H9 (cell line): ENCODE measurements at regions not wholly inside any gene's neighbourhood (a gene's known extent, or its start where the extent isn't known, plus 50 kb on each side); places are given as distances from the start of the nearest gene placed in this dataset.

ENCODE experiments used
- DNase-seq: peaks from one replicate; pipeline ENCODE4 v3.0.0-alpha.2; 2017
- H2AFZ ChIP-seq: one replicate; pipeline ENCODE4 v1.6.1; 2013; ENCODE audit warnings: mild to moderate bottlenecking, low read length, control low read depth, moderate library complexity
- H2AK5ac ChIP-seq: 2 replicates; pipeline ENCODE4 v1.6.1; 2013; ENCODE audit warnings: low read length, control low read depth, mixed read lengths; ENCODE audit not compliant: insufficient read length
- H2BK120ac ChIP-seq: one replicate; pipeline ENCODE4 v1.6.1; 2013; ENCODE audit warnings: low read depth, mild to moderate bottlenecking, low read length, control low read depth, inconsistent platforms; ENCODE audit not compliant: poor library complexity, severe bottlenecking
- H2BK12ac ChIP-seq: 2 replicates; pipeline ENCODE4 v1.6.1; 2013; ENCODE audit warnings: low read length, control low read depth, mixed read lengths, low read depth; ENCODE audit not compliant: insufficient read length
- H2BK15ac ChIP-seq: 2 replicates; pipeline ENCODE4 v1.6.1; 2013; ENCODE audit warnings: low read depth, low read length, control low read depth
- H2BK20ac ChIP-seq: one replicate; pipeline ENCODE4 v1.6.1; 2013; ENCODE audit warnings: low read depth, mild to moderate bottlenecking, low read length, control low read depth, inconsistent platforms; ENCODE audit not compliant: poor library complexity, severe bottlenecking
- H2BK5ac ChIP-seq: 2 replicates; pipeline ENCODE4 v1.6.1; 2013; ENCODE audit warnings: low read length, control low read depth, mixed read lengths; ENCODE audit not compliant: insufficient read length
- H3K14ac ChIP-seq: 2 replicates; pipeline ENCODE4 v1.6.1; 2013; ENCODE audit warnings: low read length, control low read depth; ENCODE audit not compliant: insufficient read depth
- H3K18ac ChIP-seq: 2 replicates; pipeline ENCODE4 v1.6.1; 2013; ENCODE audit warnings: low read depth, mild to moderate bottlenecking, mixed read lengths, low read length, control low read depth; ENCODE audit not compliant: insufficient read length
- H3K23ac ChIP-seq: 2 replicates; pipeline ENCODE4 v1.6.1; 2013; ENCODE audit warnings: low read length, control low read depth, mixed read lengths, low read depth; ENCODE audit not compliant: insufficient read length
- H3K23me2 ChIP-seq: 2 replicates; pipeline ENCODE4 v1.6.1; 2013; ENCODE audit warnings: low read depth, mild to moderate bottlenecking, mixed read lengths, low read length, control low read depth; ENCODE audit not compliant: insufficient read length, poor library complexity, severe bottlenecking
- H3K27ac ChIP-seq: 2 replicates; pipeline ENCODE4 v1.5.1; 2013; ENCODE audit warnings: low read length, control low read depth, mixed read lengths, low read depth; ENCODE audit not compliant: insufficient read length
- H3K27me3 ChIP-seq: 2 replicates; pipeline ENCODE4 v1.6.1; 2013; ENCODE audit warnings: low read length, control low read depth, inconsistent platforms; ENCODE audit not compliant: insufficient read depth
- H3K4ac ChIP-seq: 2 replicates; pipeline ENCODE4 v1.6.1; 2013; ENCODE audit warnings: low read depth, mild to moderate bottlenecking, control low read depth, inconsistent platforms, low read length, moderate library complexity
- H3K4me1 ChIP-seq: 2 replicates; pipeline ENCODE4 v1.6.1; 2013; ENCODE audit warnings: low read length, control low read depth, inconsistent platforms; ENCODE audit not compliant: insufficient read depth
- H3K4me2 ChIP-seq: 2 replicates; pipeline ENCODE4 v1.6.1; 2013; ENCODE audit warnings: low read length, control low read depth, mixed read lengths; ENCODE audit not compliant: insufficient read length, insufficient read depth
- H3K56ac ChIP-seq: 2 replicates; pipeline ENCODE4 v1.6.1; 2013; ENCODE audit warnings: low read depth, mild to moderate bottlenecking, mixed read lengths, low read length, control low read depth; ENCODE audit not compliant: insufficient read length
- H3K79me1 ChIP-seq: 2 replicates; pipeline ENCODE4 v1.6.1; 2013; ENCODE audit warnings: low read depth, mild to moderate bottlenecking, moderate library complexity, low read length, control low read depth, inconsistent platforms; ENCODE audit not compliant: insufficient read depth, poor library complexity, severe bottlenecking
- H3K79me2 ChIP-seq: 2 replicates; pipeline ENCODE4 v1.6.1; 2013; ENCODE audit warnings: low read length, control low read depth, inconsistent platforms; ENCODE audit not compliant: insufficient read depth
- H3K9ac ChIP-seq: 2 replicates; pipeline ENCODE4 v1.6.1; 2013; ENCODE audit warnings: low read length, control low read depth, mixed read lengths; ENCODE audit not compliant: insufficient read length; ENCODE audit errors: extremely low read depth
- H3K9me3 ChIP-seq: one replicate; pipeline ENCODE4 v1.6.1; 2013; ENCODE audit warnings: low read depth, low read length, inconsistent platforms; ENCODE audit not compliant: control insufficient read depth
- H3T11ph ChIP-seq: one replicate; pipeline ENCODE4 v1.6.1; 2013; ENCODE audit warnings: mild to moderate bottlenecking, low read length, control low read depth, inconsistent platforms
- H4K20me1 ChIP-seq: one replicate; pipeline ENCODE4 v1.6.1; 2013; ENCODE audit not compliant: control insufficient read depth, insufficient read length, insufficient read depth
- H4K5ac ChIP-seq: 2 replicates; pipeline ENCODE4 v1.6.1; 2013; ENCODE audit warnings: low read depth, mild to moderate bottlenecking, mixed read lengths, low read length, control low read depth; ENCODE audit not compliant: insufficient read length
- H4K8ac ChIP-seq: replicated peaks from 2 replicates; pipeline ENCODE4 v1.6.1; 2013; ENCODE audit warnings: low read length, control low read depth, mixed read lengths, low read depth; ENCODE audit not compliant: insufficient read length
- H4K91ac ChIP-seq: 2 replicates; pipeline ENCODE4 v1.6.1; 2013; ENCODE audit warnings: low read depth, mild to moderate bottlenecking, moderate library complexity, mixed read lengths, low read length, control low read depth; ENCODE audit not compliant: insufficient read length
- H3K27ac Mint-ChIP-seq, 3 experiments: 2 replicates in 2 of 3; 3 replicates in 1 of 3; pipeline ENCODE4 v1.8.0; 2020 to 2021; ENCODE audit warnings: mixed read lengths in 3 of 3, mild to moderate bottlenecking in 1 of 3, moderate library complexity in 1 of 3
- H3K27me3 Mint-ChIP-seq: 2 replicates; pipeline ENCODE4 v1.8.0; 2021; ENCODE audit warnings: low read depth, mild to moderate bottlenecking, moderate library complexity, mixed read lengths
- H3K36me3 Mint-ChIP-seq, 3 experiments: 2 replicates in 2 of 3; 3 replicates in 1 of 3; pipeline ENCODE4 v1.8.0; 2020 to 2021; ENCODE audit warnings: low read depth in 3 of 3, mixed read lengths in 3 of 3; ENCODE audit not compliant: insufficient read depth in 1 of 3
- H3K4me1 Mint-ChIP-seq, 2 experiments: 2 replicates each; pipeline ENCODE4 v1.8.0; 2020; ENCODE audit warnings: mixed read lengths in 2 of 2
- H3K4me3 Mint-ChIP-seq, 2 experiments: 2 replicates in 1 of 2; 3 replicates in 1 of 2; pipeline ENCODE4 v1.8.0; 2020 to 2021; ENCODE audit warnings: mild to moderate bottlenecking in 2 of 2, mixed read lengths in 2 of 2, moderate library complexity in 1 of 2
- H3K9me3 Mint-ChIP-seq, 2 experiments: 2 replicates in 1 of 2; 3 replicates in 1 of 2; pipeline ENCODE4 v1.8.0; 2020; ENCODE audit warnings: mild to moderate bottlenecking in 2 of 2, mixed read lengths in 2 of 2, moderate library complexity in 1 of 2
- WGBS: extraction: QIAGEN DNeasy Blood & Tissue Kit; methylation state at CpG from one replicate; pipeline ENCODE4 v1.1.7; 2013; ENCODE audit warnings: missing lambda C conversion rate, low lambda C conversion rate, mixed read lengths; ENCODE audit not compliant: insufficient read length; ENCODE audit errors: extremely low coverage; 5-methylcytosine and 5-hydroxymethylcytosine counted together
- TF ChIP-seq, protein P1 (sequence below): fragments of 200-600 bp; sonication (generic); conservative IDR thresholded peaks from 3 replicates; pipeline ENCODE4 v1.8.0; 2021; ENCODE audit warnings: antibody characterized with exemption, mild to moderate bottlenecking

- Mint-ChIP-seq H3K4me3 (no peak overlapping the region), H3K27ac (no peak overlapping the region), H3K27me3 (no peaks in the 10 kb centered on the region; the same call in 1 of the 2 replicates), H3K36me3 (peaks cover 8 to 23% (median 20%) of the 10 kb centered on the region in 3 experiments; a peak in 6 of 7 replicates), H3K9me3 (peaks cover 33 to 45% of the 10 kb centered on the region in 2 experiments), H3K4me1 (no peaks in the 10 kb centered on the region)
- no peak overlapping the region for H3K56ac ChIP-seq
- TF ChIP-seq, protein P1, sequence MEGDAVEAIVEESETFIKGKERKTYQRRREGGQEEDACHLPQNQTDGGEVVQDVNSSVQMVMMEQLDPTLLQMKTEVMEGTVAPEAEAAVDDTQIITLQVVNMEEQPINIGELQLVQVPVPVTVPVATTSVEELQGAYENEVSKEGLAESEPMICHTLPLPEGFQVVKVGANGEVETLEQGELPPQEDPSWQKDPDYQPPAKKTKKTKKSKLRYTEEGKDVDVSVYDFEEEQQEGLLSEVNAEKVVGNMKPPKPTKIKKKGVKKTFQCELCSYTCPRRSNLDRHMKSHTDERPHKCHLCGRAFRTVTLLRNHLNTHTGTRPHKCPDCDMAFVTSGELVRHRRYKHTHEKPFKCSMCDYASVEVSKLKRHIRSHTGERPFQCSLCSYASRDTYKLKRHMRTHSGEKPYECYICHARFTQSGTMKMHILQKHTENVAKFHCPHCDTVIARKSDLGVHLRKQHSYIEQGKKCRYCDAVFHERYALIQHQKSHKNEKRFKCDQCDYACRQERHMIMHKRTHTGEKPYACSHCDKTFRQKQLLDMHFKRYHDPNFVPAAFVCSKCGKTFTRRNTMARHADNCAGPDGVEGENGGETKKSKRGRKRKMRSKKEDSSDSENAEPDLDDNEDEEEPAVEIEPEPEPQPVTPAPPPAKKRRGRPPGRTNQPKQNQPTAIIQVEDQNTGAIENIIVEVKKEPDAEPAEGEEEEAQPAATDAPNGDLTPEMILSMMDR, result no peak
- H3K4me1 ChIP-seq, result no peaks in the 10 kb centered on the region
- H2BK12ac ChIP-seq, result no peak overlapping the region
- H3K4me2 ChIP-seq, result no peak overlapping the region
- H3K14ac ChIP-seq, result no peak overlapping the region
- H3K27ac ChIP-seq, result no peak overlapping the region
- no peaks in the 10 kb centered on the region for H3K79me1 ChIP-seq
- peaks cover 12% of the 10 kb centered on the region for H3K9me3 ChIP-seq
- no peak overlapping the region for H4K8ac ChIP-seq
- H2AFZ ChIP-seq, result no peak overlapping the region
- no peak overlapping the region for H4K5ac ChIP-seq
- H2BK20ac ChIP-seq, result no peak overlapping the region
- no peak for DNase-seq
- no peak overlapping the region for H3K9ac ChIP-seq
- H2BK5ac ChIP-seq, result no peak overlapping the region
- no peak overlapping the region for H4K91ac ChIP-seq
- H3K27me3 ChIP-seq, result no peaks in the 10 kb centered on the region
- no peak overlapping the region for H3K18ac ChIP-seq
- H3K4ac ChIP-seq, result no peak overlapping the region
- peaks cover 2% of the 10 kb centered on the region for H3K23me2 ChIP-seq
- H3K23ac ChIP-seq, result no peak overlapping the region
- no peak overlapping the region for H2AK5ac ChIP-seq
- no peak overlapping the region for H2BK15ac ChIP-seq
- no peak overlapping the region for H3T11ph ChIP-seq
- H4K20me1 ChIP-seq, result no peaks in the 10 kb centered on the region
- no CpG with 5 or more reads among the region's 2 CpGs for WGBS
- H3K79me2 ChIP-seq, result no peaks in the 10 kb centered on the region
- H2BK120ac ChIP-seq, result no peak overlapping the region
These were observed 182.9 kb downstream of the MRPS30 start for GRCh38 chr5:44991693-44992092.
